HG03039 (cell line): ENCODE measurements at regions not wholly inside any gene's neighbourhood (a gene's known extent, or its start where the extent isn't known, plus 50 kb on each side); places are given as distances from the start of the nearest gene placed in this dataset.

Experiments
- ATAC-seq: cut with Tn5 transposase; IDR thresholded peaks from one replicate; pipeline ENCODE4 v1.9.1; 2021; ENCODE audit warnings: mild to moderate bottlenecking, moderate library complexity; ENCODE audit not compliant: unreplicated experiment

DNA sequence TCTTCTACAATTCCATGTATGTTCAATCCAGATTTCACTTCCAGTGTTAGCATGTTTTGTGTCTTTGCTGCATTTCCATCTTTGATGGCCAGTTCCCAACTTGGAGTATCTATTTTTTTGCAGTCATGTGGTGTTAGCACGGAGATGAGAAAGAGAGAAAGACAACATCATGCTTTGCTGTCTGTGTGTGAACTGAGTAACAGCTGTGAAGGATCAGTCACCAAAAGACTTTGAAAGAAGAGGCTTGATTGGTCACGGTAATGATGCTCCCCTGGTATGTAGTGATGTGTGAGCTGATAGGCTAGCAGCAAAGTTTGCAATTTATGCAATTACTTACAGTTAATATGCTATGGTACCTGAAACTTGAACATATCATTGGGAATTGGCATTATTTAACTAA, 731.3 kb upstream of the NRSN1 start:
- no peak for ATAC-seq

DNA sequence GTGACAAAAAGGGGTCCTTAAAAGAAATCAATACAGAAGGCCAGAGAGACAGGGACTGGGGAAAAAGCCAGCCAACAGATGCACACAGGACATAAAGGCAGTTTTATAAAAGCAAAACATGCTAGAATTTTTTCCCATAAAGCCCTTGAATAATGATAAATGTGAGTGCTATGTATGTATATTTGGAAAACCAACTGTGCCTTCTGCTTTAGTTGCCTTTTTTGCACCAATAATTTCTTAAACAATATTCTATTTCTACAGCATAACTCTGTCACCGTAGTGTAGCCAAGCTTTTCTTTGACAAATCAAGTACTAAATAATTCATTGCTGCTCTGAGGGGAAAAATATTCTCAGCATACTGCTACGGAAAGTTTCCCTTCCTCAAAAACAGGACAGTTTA, 730.6 kb upstream of the NRSN1 start:
- ATAC-seq = no peak

DNA sequence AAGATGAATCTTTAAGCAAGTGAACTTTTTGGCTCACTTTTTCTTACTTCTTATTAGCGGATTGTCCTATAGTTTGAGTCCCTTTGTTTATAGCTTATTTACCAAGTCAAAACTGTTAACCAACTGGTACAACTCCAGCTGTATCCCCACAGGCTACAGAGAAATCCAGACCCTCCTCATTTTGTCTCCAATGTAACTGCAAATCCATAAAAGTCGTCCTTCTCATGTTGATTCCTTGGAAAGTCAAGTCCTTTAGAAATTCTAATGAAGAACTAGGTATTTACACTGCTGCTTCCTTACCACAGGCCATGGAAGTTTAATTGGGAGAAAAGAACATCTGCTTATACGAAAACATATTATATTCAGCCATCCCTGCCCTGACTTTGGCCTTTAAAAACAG, 729.1 kb upstream of the NRSN1 start:
- ATAC-seq = no peak

DNA sequence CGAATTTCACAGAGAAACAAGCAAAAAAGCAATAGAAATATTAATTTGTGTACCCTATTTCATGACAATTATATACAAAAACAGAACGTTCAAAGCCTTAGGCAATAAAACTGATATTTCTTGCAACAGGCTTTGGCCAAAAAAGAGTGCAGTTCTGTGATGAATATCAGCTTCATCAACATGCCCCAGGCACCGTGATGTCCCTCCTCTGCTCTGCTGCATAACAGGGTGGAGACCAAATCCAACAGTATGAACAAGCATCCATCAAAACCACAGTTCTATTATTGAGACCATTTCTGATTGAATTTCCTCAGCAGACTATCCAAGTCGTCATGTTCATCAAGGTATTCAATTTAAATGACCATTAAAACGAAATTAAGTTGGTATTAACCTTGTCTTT, 722.6 kb upstream of the NRSN1 start:
- no peak for ATAC-seq

DNA sequence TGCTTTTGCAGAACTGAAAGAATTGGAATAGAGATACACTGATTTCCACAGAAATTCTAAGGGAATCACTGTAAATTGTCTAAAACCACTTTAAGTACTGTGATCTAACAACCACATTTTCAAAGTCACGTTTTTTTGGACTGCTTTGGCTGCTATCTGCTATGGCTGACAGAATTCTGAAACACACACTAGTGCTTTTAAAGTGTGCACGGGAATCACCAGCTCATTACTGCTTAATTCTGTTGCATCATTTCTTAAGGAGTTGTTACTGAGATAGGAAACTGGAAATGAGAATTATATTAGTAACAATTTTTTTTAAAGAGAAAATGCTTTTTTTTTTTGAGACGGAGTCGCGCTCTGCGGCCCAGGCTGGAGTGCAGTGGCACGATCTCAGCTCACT, 716.5 kb upstream of the NRSN1 start:
- ATAC-seq = no peak

DNA sequence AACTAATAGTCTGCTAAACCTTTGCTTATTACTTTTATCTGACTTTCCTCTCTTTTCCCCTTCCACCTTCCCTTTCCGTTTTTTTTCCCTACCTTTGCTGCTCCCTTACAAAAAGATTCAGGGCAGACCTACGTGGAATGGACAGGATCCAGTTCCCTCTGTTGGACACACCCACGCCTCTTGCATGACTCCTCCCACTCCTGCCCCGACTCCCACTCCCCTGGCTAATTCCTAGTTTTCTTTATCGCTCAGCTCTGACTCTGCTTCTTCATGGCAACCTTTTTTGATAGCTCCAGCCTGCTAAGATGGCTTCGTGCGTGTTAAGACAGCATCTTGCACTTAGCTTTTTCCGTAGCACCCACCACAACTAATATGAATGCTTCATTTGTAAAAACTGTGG, 715.6 kb upstream of the NRSN1 start:
- ATAC-seq = no peak

DNA sequence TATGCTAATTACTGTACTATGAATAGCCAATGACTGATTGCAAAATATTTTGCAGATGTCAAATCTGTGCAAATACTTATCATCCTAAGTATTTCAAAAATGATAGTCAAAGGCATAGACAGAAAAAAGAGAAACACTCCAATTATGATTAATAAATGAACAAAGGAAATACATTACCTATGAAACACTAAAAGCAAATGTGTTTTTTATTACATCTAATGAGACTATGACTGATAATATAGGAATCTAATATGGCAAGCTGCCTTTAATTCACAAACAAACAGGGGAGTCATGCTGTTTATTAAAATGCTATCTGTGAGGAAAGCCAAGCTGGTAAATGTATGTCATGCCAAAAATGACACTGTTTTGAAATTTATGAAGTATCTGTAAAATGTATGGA, 713.2 kb upstream of the NRSN1 start:
- no peak for ATAC-seq

DNA sequence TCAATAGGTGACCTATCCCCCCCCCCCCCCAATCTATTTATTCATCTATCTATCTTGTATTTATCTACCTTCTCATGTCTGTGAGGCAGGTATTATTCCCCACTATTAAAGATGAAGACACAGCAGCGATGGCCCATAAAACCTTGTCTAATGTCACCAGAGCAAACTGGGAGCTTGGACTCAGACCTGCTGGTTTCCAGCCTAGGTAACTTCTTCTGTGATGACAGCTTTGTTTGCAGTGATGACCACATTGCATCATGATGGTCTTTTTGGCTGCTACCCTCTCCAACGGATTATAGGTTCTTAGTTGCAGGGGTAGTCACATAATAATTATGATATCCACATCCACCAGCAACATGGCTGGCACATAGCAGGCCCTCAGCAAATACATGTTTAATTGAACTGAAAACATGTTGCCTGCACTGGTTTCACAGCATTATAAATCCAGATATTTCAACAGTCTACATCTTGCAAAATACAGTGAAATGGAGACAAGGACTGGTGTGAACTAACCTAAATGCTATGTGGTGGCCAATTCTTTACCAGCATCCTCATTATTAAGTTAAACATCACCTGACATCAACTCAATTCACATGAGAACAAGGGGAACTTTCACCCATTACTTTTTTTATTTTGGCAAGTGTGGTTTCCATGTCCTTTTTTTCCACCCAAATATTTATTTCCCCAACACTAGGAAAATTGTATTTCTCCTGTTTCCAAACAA, 712.5 kb upstream of the NRSN1 start:
- no peak for ATAC-seq

DNA sequence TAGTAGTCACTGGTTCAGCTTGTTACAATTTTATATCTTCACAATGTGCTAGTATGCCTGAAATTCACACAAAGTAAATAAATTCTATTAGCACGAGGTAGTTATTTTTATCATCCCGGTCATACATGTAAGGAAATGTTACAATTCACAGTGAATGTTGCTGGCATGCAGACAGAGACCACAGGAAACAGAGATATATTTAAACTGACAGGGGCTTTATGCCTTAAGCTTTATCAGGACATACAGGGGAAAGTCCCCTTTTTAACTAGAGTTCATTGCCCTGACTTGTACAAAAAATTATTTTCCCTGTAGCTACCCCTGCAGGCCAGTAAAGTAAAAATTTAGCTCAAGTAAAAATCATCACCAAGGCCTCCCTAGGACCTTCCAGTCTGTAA, 712.0 kb upstream of the NRSN1 start:
- ATAC-seq = no peak

DNA sequence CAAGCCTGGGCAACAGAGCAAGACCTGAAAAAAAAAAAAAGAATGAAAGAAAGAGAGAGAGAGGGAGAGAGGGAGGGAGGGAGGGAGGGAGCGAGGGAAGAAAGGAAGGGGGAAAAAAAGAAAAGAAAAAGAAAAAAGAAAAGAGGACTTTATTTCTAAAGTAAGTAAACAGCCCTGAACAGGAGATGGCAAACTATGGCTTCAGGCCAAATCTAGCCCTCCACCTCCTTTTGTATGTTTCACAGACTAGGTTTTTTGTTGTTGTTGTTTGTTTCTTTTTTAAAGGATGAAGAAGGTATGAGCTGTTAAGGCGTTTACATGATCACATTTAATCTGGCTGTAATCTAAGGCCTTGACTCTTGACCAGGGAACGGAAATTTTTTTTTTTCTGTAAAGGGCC, 711.1 kb upstream of the NRSN1 start:
- ATAC-seq = no peak

DNA sequence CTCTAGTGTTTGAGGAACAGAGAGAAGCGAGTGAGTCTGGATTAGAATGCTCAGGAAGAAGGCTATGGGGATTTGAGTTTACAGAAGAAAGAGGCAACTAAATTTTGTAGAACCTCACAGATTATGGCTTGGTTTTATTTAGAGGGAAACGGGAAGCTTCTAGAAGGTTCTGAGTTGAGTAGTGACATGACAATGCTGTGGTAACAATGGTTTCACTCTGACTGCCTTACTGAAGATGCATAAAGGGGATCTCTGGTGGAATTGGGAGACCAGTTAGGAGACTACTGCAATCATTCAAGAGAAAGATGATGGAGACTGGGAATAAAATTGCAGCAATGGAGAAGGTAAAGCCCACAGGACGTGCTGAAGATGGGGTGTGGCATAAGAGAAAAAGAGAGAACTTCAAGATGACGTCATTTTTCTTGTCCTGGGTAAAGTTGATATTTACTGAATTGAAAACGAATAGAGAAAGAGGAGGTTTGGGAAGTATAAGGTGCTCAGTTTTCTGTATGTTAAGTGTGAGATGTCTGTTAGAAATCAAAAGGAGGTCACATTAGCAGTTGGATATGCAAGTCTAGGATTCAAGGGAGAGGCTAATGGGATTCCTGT, 710.1 kb upstream of the NRSN1 start:
- ATAC-seq = no peak

DNA sequence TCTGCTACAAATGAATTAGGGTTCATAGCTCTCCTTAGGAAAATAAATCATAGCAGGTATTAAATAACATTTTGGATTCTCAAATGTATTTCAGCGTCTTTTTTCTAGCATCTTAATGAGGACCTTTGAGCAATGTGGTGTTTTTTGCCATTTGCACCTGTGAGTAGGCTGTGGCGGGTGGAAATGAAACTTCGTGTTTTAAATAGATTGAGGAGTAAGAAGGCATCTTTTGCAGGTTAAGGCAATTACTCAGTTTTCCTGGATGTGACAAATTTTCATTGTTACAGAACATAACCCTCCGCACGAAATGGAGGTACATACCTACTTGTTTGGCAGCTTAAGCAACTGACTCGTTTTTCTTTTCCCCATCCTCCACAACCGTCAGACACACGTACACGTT, 708.9 kb upstream of the NRSN1 start:
- ATAC-seq = no peak

DNA sequence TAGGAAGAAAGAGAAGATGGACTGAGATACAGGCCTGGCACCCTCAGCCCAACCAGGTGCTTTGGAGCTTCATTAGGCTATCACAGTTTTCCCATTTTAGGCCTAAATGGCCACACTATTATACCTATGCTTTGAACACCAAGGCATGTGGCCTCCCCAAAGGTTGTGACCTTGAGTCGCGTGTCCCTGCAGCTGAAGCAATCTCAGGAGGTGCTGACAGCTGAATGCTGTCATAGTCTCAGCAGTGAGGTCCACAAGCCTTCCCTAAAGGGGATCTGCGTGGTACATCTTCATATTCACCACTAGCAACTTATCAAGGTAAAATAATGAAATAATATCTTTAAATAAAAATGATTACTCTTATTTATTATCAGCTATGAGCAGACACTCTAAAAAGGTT, 707.9 kb upstream of the NRSN1 start:
- ATAC-seq = no peak

DNA sequence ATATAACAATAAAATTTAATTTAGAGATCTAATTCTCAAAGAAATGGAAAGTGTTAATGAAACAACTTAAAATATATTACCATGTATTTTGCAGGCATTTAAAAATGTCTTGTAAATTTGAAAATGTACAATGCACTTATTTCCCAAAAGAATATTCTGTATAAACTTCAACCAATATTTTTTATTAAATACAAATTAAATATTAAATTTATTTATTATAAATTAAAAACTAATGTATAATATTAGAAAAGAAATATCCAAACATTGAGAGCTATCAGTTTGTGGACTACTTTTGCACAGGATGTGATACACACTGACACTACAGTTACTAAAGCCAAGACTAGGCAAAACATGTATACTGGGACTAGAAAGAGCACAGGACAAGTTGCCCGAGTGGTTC, 707.0 kb upstream of the NRSN1 start:
- no peak for ATAC-seq

DNA sequence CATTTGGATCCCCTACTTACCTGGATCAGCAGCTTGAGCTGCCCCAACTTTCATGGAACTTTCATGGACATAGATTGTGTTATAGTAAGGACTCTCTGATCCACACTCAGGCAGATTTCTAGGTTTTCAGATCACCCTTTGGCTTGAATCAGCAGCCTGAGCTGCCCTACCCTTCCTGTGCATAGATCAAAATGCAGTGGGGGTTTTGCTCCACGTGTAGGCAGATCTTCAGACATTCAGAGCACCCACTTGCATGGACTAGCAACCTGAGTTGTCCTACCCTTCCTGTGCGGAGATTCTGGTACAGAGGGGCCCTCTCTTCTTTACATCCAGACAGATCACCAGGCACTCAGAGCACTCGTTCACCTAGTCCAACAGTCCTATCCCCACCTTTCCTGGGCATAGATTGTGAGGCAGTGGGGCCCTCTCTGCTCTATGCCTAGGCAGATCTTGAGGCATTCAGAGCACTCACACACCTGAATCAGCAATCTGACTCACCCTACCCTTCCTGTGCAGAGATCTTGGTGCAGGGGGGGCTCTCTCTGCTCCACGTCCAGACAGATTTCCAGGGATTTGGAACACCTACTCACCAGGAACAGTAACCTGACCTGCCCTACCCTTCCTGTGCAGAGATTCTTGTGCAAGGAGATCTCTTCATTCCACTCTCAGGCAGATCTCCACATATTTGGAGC, 705.2 kb upstream of the NRSN1 start:
- no peak for ATAC-seq

DNA sequence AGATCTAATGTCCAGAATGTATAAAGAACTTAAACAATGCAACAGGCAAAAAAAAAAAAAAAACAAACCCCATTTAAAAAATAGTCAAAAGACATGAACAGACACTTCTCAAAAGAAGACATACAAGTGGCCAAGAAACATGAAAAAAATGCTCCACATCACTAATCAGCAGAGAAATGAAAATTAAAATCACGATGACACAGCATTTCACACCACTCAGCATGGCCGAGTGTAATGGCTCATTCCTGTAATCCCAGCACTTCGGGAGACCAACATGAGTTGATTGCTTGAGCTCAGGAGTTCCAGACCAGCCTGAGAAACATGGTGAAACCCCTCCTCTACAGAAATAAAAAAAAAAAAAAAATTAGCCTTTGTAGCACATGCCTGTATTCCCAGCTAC, 701.4 kb upstream of the NRSN1 start:
- ATAC-seq = no peak

DNA sequence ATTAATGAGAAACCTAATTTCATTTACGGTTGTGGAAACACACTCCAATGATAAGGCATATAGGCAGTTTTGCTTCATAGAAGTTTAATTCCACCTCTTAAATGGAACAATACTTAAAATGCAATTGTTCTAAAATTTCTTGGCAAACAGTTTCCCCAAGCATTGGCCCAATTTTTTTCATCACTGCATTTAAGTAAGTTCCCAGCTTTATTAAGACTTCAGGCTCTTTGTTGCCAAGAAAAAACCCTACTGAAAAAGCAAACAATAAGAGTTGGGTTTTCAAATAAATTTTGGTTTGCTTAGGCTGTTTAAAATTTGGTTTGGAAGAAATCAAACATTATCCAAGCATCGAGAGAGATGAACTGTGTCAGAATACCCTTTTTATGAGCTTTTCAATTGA, 690.9 kb upstream of the NRSN1 start:
- no peak for ATAC-seq

DNA sequence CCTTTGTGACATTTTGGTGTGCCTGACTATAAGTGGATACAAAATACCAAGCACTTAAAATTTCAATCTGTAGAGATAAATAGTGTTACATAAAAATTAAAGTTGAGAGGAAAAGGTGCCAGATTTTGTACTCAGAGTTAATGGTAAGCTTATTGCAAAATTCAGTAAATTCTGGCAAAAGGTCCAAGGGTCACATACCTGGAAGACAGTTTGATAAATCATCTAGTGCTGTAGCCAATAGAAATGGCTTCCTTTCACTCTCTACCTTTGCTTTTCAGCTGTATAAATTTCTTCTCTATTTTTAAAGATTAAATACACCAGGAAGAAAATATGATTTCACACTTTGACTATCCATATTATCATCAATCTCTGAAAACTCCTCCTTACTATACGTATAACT, 690.2 kb upstream of the NRSN1 start:
- no peak for ATAC-seq

DNA sequence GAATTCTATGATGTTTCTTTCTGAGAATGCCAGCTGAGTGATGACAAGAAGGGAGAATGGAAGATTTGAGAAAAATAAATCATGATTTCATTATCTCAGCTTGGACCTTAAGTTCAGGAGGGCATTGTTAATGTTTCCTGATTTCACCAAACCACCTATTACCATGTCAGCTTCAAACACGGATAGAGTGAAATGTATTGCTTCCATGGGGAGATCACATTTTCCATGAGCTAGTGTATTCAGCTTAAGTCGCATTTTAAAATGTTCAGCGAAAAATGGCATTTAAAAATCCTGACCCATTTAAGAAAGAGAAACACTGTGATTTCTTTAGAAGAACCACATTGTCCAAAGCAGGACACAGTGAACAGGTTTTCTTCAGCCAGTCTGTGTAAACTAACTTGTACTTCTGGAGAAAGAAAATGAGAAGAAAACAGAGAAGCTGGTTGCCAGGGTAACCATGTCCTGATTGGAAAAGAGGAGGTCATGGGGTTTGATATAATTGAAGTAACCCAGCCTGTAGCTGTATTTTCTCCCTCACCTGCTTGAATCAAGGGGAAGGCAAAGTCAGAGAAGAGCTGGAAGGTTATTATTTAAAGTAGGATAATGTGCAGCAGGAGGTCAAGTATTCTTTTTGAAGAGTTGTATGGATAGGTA, 684.1 kb upstream of the NRSN1 start:
- no peak for ATAC-seq

DNA sequence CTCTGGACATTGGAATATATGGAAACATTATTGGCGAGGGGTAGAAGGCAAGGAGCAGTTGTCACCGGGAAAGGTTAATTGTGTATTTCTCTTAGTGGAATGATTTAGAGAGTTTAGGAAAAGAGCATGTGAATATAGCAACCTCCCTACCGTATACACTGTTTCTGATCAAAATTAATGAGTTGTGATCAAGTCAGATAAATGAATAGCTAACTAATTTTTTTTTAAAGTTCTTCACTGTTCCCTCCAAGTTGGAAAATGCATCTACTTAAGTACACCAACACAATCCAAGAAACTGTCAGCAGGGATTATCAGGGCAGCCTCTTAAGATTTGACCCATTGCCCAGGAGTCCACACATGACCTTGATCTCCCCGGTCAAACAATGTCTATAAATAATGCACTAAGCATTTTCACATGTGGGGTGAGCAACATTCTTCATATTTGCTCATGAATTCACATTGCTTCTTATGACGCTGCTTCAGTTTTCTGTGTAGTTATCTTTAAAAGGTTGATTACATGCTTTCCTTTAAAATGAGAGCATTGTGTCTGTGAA, 680.8 kb upstream of the NRSN1 start:
- ATAC-seq = no peak

DNA sequence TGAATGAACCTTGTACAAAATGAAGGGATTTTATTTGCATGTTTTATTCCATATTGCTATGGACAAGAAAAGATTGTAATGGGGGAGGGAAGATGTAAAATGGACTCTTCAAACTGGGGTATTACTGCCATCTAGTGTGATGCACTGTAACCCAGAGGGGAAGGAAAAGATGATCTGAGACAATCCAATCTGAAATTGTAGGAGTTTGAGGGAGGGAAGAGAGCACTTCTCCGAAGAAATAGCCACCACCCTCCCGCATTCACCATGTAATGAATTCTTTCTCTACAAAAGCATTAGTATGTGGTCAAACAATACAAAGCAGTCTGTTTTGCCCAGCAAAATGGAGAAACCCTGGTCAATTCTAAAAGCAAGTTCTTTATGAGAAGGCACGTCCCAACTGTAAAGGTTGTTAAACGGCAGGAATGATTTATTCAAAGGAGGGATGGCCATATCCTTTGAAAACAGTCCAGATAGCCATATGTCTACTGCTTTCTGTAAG, 679.5 kb upstream of the NRSN1 start:
- ATAC-seq = no peak

DNA sequence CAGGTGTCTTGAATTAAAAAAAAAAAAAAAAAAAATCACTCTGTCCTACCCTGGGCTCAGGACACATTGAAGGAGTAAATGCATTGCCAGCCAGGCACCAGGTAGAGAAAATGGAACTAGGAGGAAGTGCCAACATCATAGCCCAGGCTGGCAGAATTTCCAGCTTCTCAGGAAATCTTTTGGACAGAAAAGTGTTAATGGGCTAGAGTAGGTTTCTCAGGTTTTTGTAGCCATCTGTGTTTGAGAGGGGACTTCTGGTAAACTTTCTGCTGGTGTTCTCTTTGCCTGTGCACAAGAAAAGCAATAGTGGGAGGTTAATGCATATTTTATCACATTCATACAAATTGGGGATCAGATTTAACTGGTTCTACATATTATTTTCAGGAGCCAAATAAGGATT, 678.3 kb upstream of the NRSN1 start:
- no peak for ATAC-seq
